SJSA1 (cell line): ENCODE measurements at regions not wholly inside any gene's neighbourhood (a gene's known extent, or its start where the extent isn't known, plus 50 kb on each side); places are given as distances from the start of the nearest gene placed in this dataset.
"Not testable (repeated sequence)": the region's sequence is repeated elsewhere in the genome, so short reads cannot be mapped to it uniquely, and the experiment has no call there.

Experiments
- DNase-seq, 2 experiments: peaks; one replicate each; pipeline ENCODE4 v3.0.0-alpha.2; 2015 to 2020; ENCODE audit warnings: low spot score in 2 of 2, low read depth in 1 of 2
- H3K27ac ChIP-seq: fragments of 250-450 bp; sonication (Bioruptor Pico); 2 replicates; pipeline ENCODE4 v1.5.1; 2020; ENCODE audit warnings: mild to moderate bottlenecking, moderate library complexity
- H3K27me3 ChIP-seq: fragments of 250-450 bp; sonication (Bioruptor Pico); replicated peaks from 2 replicates; pipeline ENCODE4 v1.5.1; 2020; ENCODE audit warnings: mild to moderate bottlenecking, moderate library complexity
- H3K36me3 ChIP-seq: fragments of 250-450 bp; sonication (Bioruptor Pico); 2 replicates; pipeline ENCODE4 v1.5.1; 2020; ENCODE audit warnings: mild to moderate bottlenecking
- H3K4me1 ChIP-seq: fragments of 250-450 bp; sonication (Bioruptor Pico); replicated peaks from 2 replicates; pipeline ENCODE4 v1.6.1; 2021; ENCODE audit warnings: mild to moderate bottlenecking
- H3K4me3 ChIP-seq: fragments of 250-450 bp; sonication (Bioruptor Pico); 2 replicates; pipeline ENCODE4 v1.5.1; 2020; ENCODE audit warnings: mild to moderate bottlenecking
- H3K9me3 ChIP-seq: fragments of 250-450 bp; sonication (Bioruptor Pico); replicated peaks from 2 replicates; pipeline ENCODE4 v1.5.1; 2020; ENCODE audit warnings: mild to moderate bottlenecking

DNA sequence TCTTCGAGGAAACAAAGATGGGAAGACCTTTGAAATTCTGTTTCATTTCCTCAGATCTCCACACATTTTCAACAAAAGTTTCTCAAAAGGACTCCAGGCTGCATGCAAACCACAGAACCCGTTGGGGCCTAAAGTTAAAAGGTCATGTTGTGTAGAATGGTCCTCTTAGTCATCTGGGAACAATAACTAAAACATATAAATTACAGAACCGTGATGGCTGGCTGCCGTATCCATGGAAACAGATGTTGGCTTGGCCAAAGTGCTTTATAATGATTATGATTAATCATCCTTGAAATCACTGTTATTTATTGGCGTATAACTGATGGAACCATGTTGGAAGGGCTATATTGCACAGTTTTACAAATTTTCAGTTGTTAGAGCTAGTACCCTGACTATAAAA, 182.8 kb upstream of the CRIM1 start:
- no peaks in the 10 kb centered on the region for H3K4me1 ChIP-seq
- H3K4me3 ChIP-seq = no peak overlapping the region
- H3K9me3 ChIP-seq = no peaks in the 10 kb centered on the region
- DNase-seq = no peak
- H3K27ac ChIP-seq = no peak overlapping the region
- no peaks in the 10 kb centered on the region for H3K36me3 ChIP-seq
- 0 out of 2 replicates have a peak, but pooled peaks cover 16% of the 10 kb centered on the region for H3K27me3 ChIP-seq

DNA sequence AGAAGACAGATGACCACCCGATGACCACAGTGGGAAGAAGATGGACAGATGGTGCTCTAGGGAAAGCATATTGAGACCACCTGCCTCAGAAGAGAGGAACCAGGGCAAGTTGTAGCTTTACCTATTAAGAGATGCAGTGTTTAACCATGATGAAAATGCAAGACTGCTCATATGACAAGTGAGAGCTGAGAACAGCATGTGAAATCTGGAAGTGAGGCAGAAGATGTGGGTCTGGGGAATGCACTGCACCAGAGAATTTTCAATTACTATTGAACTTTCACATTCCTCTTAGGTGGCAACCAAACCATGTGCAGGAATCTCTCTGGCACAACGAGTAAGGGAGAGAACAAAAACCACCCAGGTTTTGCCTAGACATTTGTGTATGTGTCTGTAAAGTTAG, 184.8 kb upstream of the CRIM1 start:
- no peak for DNase-seq
- no peaks in the 10 kb centered on the region for H3K4me1 ChIP-seq
- H3K9me3 ChIP-seq = no peaks in the 10 kb centered on the region
- H3K4me3 ChIP-seq = no peak overlapping the region
- peaks cover 19% of the 10 kb centered on the region; the same call in 1 of the 2 replicates for H3K27me3 ChIP-seq
- no peaks in the 10 kb centered on the region for H3K36me3 ChIP-seq
- no peak overlapping the region for H3K27ac ChIP-seq

DNA sequence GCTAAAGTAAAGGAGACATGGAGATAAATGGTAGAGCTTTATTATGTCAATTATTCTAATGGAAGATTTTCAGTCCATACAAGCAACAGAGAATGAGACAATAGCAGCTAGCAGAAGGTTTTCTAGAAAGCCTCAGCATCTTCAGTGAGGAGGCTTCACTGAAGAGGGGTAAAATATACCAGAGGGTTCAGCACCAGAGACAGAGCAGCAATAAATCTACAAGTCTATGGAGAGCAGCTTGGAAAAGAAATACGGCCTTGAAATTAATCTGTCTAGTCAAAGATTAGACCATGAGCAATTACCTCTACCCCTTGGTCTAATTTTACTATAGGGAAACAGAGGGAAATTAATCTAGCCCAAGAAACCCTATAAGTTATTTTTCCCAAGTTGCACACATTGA, 185.7 kb upstream of the CRIM1 start:
- no peak for DNase-seq
- H3K27me3 ChIP-seq = peaks cover 13% of the 10 kb centered on the region; the same call in 1 of the 2 replicates
- H3K27ac ChIP-seq = no peak overlapping the region
- no peaks in the 10 kb centered on the region for H3K9me3 ChIP-seq
- H3K4me3 ChIP-seq = no peak overlapping the region
- H3K4me1 ChIP-seq = no peaks in the 10 kb centered on the region
- no peaks in the 10 kb centered on the region for H3K36me3 ChIP-seq

DNA sequence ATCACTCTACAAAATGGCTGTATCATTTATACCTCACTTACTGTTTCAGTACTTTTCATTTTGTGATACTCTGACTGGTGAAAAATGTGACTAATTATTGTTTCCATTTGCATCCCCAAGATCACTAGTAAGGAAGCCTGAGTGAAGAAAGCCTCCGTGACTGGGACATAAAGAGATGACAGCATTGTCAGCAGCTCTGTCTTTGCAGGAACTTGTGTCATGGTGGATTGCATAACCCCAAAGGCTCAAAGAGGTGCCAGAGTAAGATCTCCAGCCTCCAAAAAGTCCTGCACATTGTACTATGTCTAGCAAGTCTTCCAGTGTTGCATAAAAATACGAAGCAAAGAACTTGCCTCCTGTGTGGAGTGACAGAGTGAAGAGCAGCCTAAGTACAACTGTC, 187.5 kb upstream of the CRIM1 start:
- no peak for DNase-seq
- H3K36me3 ChIP-seq = no peaks in the 10 kb centered on the region
- no peak overlapping the region for H3K27ac ChIP-seq
- no peaks in the 10 kb centered on the region for H3K9me3 ChIP-seq
- H3K27me3 ChIP-seq = peaks cover 10% of the 10 kb centered on the region
- no peak overlapping the region for H3K4me3 ChIP-seq
- H3K4me1 ChIP-seq = no peaks in the 10 kb centered on the region

DNA sequence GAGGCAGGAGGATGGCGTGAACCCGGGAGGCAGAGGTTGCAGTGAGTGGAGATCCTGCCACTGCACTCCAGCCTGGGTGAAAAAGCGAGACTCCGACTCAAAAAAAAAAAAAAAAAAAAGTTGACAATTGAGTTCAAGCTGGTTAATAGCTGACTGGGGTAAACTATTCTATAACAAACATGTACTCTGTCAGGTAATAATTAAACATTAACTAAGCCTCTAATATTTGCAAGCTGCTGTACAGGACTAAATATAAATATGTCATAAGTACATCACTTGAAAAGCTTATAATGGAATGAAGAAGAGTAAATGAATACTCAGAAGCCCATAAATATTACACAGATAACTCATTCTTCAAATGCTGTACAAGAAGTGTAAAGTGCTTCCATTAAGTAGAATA, 190.4 kb upstream of the CRIM1 start:
- H3K4me1 ChIP-seq = no peaks in the 10 kb centered on the region
- peaks cover 6% of the 10 kb centered on the region for H3K27me3 ChIP-seq
- H3K27ac ChIP-seq = no peak overlapping the region
- no peaks in the 10 kb centered on the region for H3K9me3 ChIP-seq
- H3K4me3 ChIP-seq = no peak overlapping the region
- no peaks in the 10 kb centered on the region for H3K36me3 ChIP-seq
- no peak for DNase-seq

DNA sequence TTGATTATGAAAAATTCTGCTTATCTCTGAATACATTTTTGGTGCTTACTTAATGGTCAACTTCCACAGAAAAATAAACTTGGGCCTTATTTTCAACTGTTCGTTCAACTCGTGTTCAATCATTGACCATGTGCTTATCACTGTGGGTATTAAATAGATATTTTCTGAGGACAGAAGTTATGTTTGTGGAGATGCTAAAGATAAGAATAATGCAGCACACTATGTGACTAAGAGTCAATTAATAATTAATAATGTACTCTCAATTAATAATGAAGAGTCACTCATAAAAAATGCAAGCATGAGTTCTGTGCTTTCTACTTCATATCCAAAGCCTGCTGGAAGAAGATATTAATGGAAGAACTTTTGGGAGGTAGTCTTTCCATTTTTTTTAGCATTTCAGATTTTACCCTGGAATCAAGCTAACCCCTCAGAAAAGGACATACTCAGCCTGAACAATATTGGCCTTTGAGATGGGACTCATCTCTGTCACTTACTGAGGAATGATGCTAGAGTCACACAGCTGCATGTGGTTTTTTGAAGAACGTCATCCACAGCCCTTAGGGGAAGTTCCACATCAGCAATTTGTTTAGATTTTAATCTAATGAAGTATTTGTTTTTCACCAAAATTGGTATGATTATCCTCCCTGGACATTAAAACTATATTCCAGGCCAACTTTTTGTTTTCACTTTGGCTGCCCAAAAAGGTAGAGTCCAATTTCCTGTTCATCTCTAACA, 191.9 kb upstream of the CRIM1 start:
- no peaks in the 10 kb centered on the region for H3K9me3 ChIP-seq
- no peaks in the 10 kb centered on the region for H3K4me1 ChIP-seq
- H3K27me3 ChIP-seq = peaks cover 7% of the 10 kb centered on the region
- H3K27ac ChIP-seq = no peak overlapping the region
- H3K4me3 ChIP-seq = no peak overlapping the region
- no peak for DNase-seq
- no peaks in the 10 kb centered on the region for H3K36me3 ChIP-seq

DNA sequence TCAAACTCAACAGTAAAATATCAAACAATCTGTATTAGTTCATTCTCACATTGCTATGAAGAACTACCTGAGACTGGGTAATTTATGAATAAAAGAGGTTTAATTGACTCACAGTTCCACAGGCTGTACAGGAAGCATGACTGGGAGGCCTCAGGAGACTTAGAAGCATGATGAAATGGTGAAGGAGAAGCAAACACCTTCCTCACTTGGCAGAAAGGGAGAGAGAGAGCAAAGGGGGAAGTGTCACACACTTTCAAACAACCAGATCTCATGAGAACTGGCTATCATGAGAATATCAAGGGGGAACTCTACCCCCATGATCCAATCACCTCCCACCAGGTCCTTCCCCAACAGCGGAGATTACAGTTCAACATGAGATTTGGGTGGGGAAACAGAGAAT, 198.5 kb upstream of the CRIM1 start:
- peaks cover 18% of the 10 kb centered on the region; the same call in 1 of the 2 replicates for H3K27me3 ChIP-seq
- H3K4me1 ChIP-seq, H3K27ac ChIP-seq, H3K4me3 ChIP-seq, H3K36me3 ChIP-seq, H3K9me3 ChIP-seq, DNase-seq: not testable (repeated sequence)

DNA sequence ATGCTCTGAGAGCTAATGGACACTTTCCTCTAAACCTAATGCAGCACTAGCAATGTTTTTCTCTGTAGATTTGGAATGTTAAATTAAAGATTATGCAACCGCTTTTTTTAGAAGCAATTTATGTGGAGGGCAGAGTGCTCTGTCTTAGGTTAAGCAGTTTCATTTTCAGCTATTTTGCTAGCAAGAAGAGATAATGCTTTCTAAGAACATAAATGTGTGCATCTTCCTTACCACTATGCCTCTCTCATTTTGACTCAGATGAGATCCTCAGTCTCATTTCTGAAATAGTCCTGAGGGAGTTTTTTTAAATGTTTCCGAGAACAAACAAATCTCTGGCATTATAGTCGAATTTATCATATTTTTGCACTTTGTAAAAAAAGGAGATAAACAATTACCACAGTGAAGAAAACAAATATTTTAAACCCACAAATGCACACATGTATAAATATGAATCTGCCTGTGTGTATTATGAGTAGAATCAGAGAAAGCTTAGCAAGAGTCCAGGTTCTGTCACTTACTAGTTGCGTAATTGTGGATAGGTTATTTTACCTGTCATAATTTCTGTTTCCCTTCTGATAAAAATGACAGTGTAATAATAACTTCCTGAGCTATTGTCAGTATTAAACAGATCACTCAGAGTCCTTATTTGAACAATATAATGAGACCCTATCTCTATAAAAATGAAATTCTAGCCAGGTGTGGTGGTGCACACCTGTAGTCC, 207.7 kb upstream of the CRIM1 start:
- H3K36me3 ChIP-seq = no peaks in the 10 kb centered on the region
- H3K27me3 ChIP-seq = peaks cover 5% of the 10 kb centered on the region
- H3K4me3 ChIP-seq = no peak overlapping the region
- no peak for DNase-seq
- H3K9me3 ChIP-seq = no peaks in the 10 kb centered on the region
- no peaks in the 10 kb centered on the region for H3K4me1 ChIP-seq
- no peak overlapping the region for H3K27ac ChIP-seq

DNA sequence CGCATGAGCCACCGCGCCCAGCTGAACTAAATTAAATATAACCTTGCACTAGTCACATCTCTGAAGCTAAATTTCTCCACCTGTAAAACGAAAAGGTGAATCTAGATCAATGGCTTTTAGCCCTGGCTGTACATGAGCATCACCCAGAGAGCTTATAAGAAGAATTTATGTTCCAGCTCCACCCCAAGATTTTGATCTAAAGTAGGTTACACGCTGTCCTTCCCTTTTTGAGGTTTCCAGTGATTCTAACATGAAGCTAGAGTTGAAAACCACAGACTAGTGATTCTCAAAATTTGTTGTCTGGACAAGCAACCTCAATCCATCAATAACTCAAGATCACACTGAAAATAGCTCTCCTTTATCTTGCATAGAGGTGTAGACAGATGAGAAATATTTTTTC, 208.8 kb upstream of the CRIM1 start:
- no peak overlapping the region for H3K27ac ChIP-seq
- no peaks in the 10 kb centered on the region for H3K36me3 ChIP-seq
- peaks cover 5% of the 10 kb centered on the region for H3K27me3 ChIP-seq
- no peaks in the 10 kb centered on the region for H3K4me1 ChIP-seq
- H3K4me3 ChIP-seq = no peak overlapping the region
- H3K9me3 ChIP-seq = no peaks in the 10 kb centered on the region
- DNase-seq = no peak

DNA sequence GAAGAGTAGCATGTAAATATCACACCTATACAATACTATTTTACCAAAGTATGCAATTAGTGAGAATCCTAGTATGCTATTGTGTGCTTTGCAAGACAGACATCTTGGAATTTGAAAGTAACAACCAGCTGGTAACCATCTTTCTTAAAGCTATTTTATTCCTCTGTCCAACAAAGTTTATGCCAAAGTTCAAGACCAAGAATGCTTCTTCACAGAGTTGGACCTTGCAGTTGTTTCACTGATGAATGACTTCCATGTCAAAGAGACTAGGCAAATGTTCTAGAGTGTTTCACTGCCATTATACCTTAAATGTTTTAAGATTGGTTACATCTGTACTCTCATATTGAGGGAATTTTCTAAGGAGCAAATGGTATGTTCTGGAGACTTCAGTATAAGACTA, 215.2 kb upstream of the CRIM1 start:
- DNase-seq = no peak
- Histone ChIP-seq H3K27ac (no peak overlapping the region), H3K4me1 (no peaks in the 10 kb centered on the region), H3K4me3 (no peak overlapping the region), H3K27me3 (peaks cover 7% of the 10 kb centered on the region), H3K9me3 (no peaks in the 10 kb centered on the region), H3K36me3 (no peaks in the 10 kb centered on the region)

DNA sequence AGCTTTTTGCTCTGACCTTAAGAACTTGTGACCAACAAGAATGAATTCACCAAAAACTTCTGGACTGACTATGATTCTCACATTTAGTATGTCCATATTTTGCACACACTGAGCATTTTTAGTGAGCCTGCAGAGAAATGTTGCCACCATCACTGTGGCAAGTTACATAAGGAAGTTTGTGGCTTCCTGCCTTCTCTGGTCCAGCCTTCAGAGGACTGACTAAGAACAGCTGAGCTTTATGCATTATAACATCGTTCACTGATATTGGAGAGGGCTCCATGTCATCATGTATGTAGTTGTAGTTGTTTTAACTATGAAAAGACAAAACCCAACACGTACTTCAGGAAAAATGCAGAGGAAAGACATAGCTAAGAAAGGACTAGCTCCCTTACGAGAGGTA, 218.0 kb upstream of the CRIM1 start:
- Histone ChIP-seq H3K27ac (no peak overlapping the region), H3K4me1 (no peaks in the 10 kb centered on the region), H3K9me3 (no peaks in the 10 kb centered on the region), H3K4me3 (no peak overlapping the region), H3K36me3 (no peaks in the 10 kb centered on the region), H3K27me3 (peaks cover 10% of the 10 kb centered on the region)
- no peak for DNase-seq

DNA sequence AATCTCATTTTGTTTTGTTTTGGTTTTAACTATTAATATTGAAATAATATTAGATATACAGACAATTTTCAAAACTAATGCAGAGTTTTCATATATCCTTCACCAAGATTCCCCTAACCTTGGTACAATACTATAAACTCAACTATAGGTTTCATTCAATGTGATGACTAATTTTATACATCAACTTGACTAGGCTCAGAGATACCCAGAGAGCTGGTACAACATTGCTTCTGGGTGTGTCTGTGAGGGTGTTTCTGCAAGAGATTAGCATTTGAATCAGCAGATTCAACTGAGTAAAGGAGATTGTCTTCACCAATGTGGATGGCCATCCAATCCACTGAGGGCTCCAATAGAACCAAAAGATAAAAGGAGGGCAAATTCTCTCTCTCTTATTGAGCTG, 221.3 kb upstream of the CRIM1 start:
- H3K27me3 ChIP-seq = peaks cover 10% of the 10 kb centered on the region; the same call in 1 of the 2 replicates
- no peaks in the 10 kb centered on the region for H3K4me1 ChIP-seq
- H3K27ac ChIP-seq = no peak overlapping the region
- DNase-seq = no peak
- no peaks in the 10 kb centered on the region for H3K36me3 ChIP-seq
- no peaks in the 10 kb centered on the region for H3K9me3 ChIP-seq
- no peak overlapping the region for H3K4me3 ChIP-seq

DNA sequence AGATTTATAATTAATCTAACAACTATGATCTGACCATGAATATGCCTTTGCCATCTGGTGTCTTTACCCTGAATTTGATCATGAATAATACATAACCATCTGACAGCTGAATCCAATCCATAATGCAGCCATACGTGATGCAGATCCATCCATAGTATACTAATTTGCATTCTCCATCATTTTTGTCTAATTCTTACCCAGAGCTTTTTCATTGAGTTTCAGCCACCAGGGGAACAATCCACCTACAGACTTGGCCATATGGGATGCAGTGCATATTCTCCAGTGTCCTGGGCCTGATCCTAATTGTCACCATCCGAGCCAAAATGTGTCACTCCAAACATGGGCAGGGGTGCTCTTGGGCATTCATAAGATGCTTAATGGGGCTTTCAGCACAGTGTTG, 227.2 kb upstream of the CRIM1 start:
- H3K4me1 ChIP-seq = no peaks in the 10 kb centered on the region
- no peaks in the 10 kb centered on the region for H3K9me3 ChIP-seq
- DNase-seq = no peak
- no peak overlapping the region for H3K27ac ChIP-seq
- H3K36me3 ChIP-seq = no peaks in the 10 kb centered on the region
- no peak overlapping the region for H3K4me3 ChIP-seq
- H3K27me3 ChIP-seq = 0 out of 2 replicates have a peak, but pooled peaks cover 4% of the 10 kb centered on the region

DNA sequence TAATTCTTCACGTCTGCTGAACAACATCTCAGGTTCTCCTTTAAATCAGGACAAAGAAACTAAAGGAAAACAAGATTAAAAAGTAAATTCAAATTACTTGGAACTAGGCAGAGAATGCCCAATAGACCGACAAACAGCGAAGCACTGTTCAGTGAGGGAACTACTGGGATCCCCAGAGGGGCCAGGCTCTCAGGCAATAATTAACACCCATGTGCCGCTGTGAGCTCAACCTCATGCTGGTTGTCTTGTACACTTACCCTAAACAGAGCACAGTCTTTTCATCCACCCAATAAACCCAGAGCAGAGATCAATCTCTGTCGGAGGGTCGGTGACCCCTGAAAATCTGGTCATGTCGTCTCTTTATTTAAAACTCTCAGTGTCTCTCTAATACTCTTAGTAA, 229.9 kb upstream of the CRIM1 start:
- Histone ChIP-seq H3K27ac (no peak overlapping the region), H3K9me3 (no peaks in the 10 kb centered on the region), H3K27me3 (no peaks in the 10 kb centered on the region), H3K4me3 (no peak overlapping the region), H3K36me3 (no peaks in the 10 kb centered on the region), H3K4me1 (no peaks in the 10 kb centered on the region)
- DNase-seq = no peak
